ENCODE measurements at regions not wholly inside any gene's neighbourhood (a gene's known extent, or its start where the extent isn't known, plus 50 kb on each side); places are given as distances from the start of the nearest gene placed in this dataset.

- Histone ChIP-seq H2AFZ (ENCODE audit: low read depth, low read length, severe bottlenecking) (no peak overlapping the region), H3K79me2 (ENCODE audit: insufficient read depth, low read length) (no peaks in the 10 kb centered on the region), H3K27ac (ENCODE audit: low read depth, low read length) (no peak overlapping the region), H3K27me3 (ENCODE audit: low read length) (no peaks in the 10 kb centered on the region; the same call in 1 of the 2 replicates), H3K36me3 (ENCODE audit: low read length) (no peaks in the 10 kb centered on the region), H4K20me1 (ENCODE audit: low read depth, low read length) (no peaks in the 10 kb centered on the region), H3K9me2 (replicated peaks; ENCODE audit: insufficient read depth, low read length) (no peaks in the 10 kb centered on the region), H3F3A (ENCODE audit: insufficient read depth) (no peaks in the 10 kb centered on the region), H3K4me2 (ENCODE audit: low read depth, low read length, poor library complexity, severe bottlenecking) (no peak overlapping the region), H3K9ac (ENCODE audit: low read length) (no peak overlapping the region), H3K9me3 (ENCODE audit: insufficient read depth, low read length) (no peaks in the 10 kb centered on the region), H3K4me3 (ENCODE audit: insufficient read depth, low read length, poor library complexity, severe bottlenecking) (no peak overlapping the region)
- TF ChIP-seq EZH2phosphoT487 (conservative IDR thresholded peaks at IDR 0.05; ENCODE audit: low read length) (no peak), CTCF (IDR thresholded peaks at IDR 0.05; ENCODE audit: insufficient read depth, low read length, poor library complexity, severe bottlenecking) (no peak)
Observed at GRCh38 chr2:128556633-128557032, 238.0 kb upstream of the HS6ST1 start.

- H3K4me2 ChIP-seq (ENCODE audit: low read depth, low read length, poor library complexity, severe bottlenecking), result no peak overlapping the region
- no peaks in the 10 kb centered on the region for H3K79me2 ChIP-seq (ENCODE audit: insufficient read depth, low read length)
- TF ChIP-seq EZH2phosphoT487 (conservative IDR thresholded peaks at IDR 0.05; ENCODE audit: low read length) (no peak), CTCF (IDR thresholded peaks at IDR 0.05; ENCODE audit: insufficient read depth, low read length, poor library complexity, severe bottlenecking) (no peak)
- no peak overlapping the region for H2AFZ ChIP-seq (ENCODE audit: low read depth, low read length, severe bottlenecking)
- H3K36me3 ChIP-seq (ENCODE audit: low read length), result no peaks in the 10 kb centered on the region
- H3K9me3 ChIP-seq (ENCODE audit: insufficient read depth, low read length), result no peaks in the 10 kb centered on the region
- no peak overlapping the region for H3K27ac ChIP-seq (ENCODE audit: low read depth, low read length)
- H3K27me3 ChIP-seq (ENCODE audit: low read length), result no peaks in the 10 kb centered on the region; the same call in 1 of the 2 replicates
- H3K9ac ChIP-seq (ENCODE audit: low read length), result no peak overlapping the region
- H3K9me2 ChIP-seq (replicated peaks; ENCODE audit: insufficient read depth, low read length), result no peaks in the 10 kb centered on the region
- H4K20me1 ChIP-seq (ENCODE audit: low read depth, low read length), result no peaks in the 10 kb centered on the region
- H3K4me3 ChIP-seq (ENCODE audit: insufficient read depth, low read length, poor library complexity, severe bottlenecking), result no peak overlapping the region
- H3F3A ChIP-seq (ENCODE audit: insufficient read depth), result no peaks in the 10 kb centered on the region
Observed at GRCh38 chr2:128557069-128557468, 238.4 kb upstream of the HS6ST1 start.

- TF ChIP-seq EZH2phosphoT487 (conservative IDR thresholded peaks at IDR 0.05; ENCODE audit: low read length), result no peak
- no peak for TF ChIP-seq CTCF (IDR thresholded peaks at IDR 0.05; ENCODE audit: insufficient read depth, low read length, poor library complexity, severe bottlenecking)
- Histone ChIP-seq H3K4me2 (ENCODE audit: low read depth, low read length, poor library complexity, severe bottlenecking) (no peak overlapping the region), H3K27ac (ENCODE audit: low read depth, low read length) (no peak overlapping the region), H3K9me2 (replicated peaks; ENCODE audit: insufficient read depth, low read length) (no peaks in the 10 kb centered on the region), H3K27me3 (ENCODE audit: low read length) (no peaks in the 10 kb centered on the region; the same call in 1 of the 2 replicates), H3K79me2 (ENCODE audit: insufficient read depth, low read length) (no peaks in the 10 kb centered on the region), H3K4me3 (ENCODE audit: insufficient read depth, low read length, poor library complexity, severe bottlenecking) (no peak overlapping the region), H4K20me1 (ENCODE audit: low read depth, low read length) (no peaks in the 10 kb centered on the region), H2AFZ (ENCODE audit: low read depth, low read length, severe bottlenecking) (no peak overlapping the region), H3K36me3 (ENCODE audit: low read length) (no peaks in the 10 kb centered on the region), H3F3A (ENCODE audit: insufficient read depth) (no peaks in the 10 kb centered on the region), H3K9me3 (ENCODE audit: insufficient read depth, low read length) (no peaks in the 10 kb centered on the region), H3K9ac (ENCODE audit: low read length) (no peak overlapping the region)
Observed at GRCh38 chr2:128557831-128558241, 239.2 kb upstream of the HS6ST1 start.
